K562 (cell line): ENCODE measurements at regions not wholly inside any gene's neighbourhood (a gene's known extent, or its start where the extent isn't known, plus 50 kb on each side); places are given as distances from the start of the nearest gene placed in this dataset.
"Not testable (repeated sequence)": the region's sequence is repeated elsewhere in the genome, so short reads cannot be mapped to it uniquely, and the experiment has no call there.

Experiments
- ATAC-seq: fragments of 200-7000 bp; cut with Tn5 transposase; 3 replicates; pipeline ENCODE4 v1.9.1; 2020; ENCODE audit warnings: moderate library complexity
- BruUV-seq: library from RNA; stranded (reverse); fragments of 400-500 nt; replicated peaks from 2 replicates; lab custom pipeline; 2021; lab: Mats Ljungman, UMichigan
- CTCF ChIA-PET: fragments of 300-600 bp; formaldehyde crosslinking; extraction: SDS; loops from one replicate; lab custom pipeline; 2021; ENCODE audit warnings: low intra/inter-chr PET ratio; lab: Yijun Ruan, JAX
- POLR2A ChIA-PET: fragments of 300-600, 350-650 bp; sonication (Branson Sonifier 250); formaldehyde crosslinking; extraction: SDS; loops from one replicate; lab custom pipeline; 2021; ENCODE audit warnings: antibody characterized with exemption, inconsistent platforms; lab: Yijun Ruan, JAX
- DNase-seq, 4 experiments: peaks; one replicate each; pipeline versions ENCODE4 v3.0.0 to v3.0.0-alpha.2; 2011 to 2018; ENCODE audit warnings: low spot score in 3 of 4, mixed read lengths in 3 of 4; ENCODE audit errors: extremely low read depth in 1 of 4
- FAIRE-seq: peaks from 2 replicates; lab custom pipeline; 2011; peaks lifted over from hg19 to GRCh38; lab: Jason Lieb, UNC
- H2AFZ ChIP-seq: 2 replicates; pipeline ENCODE4 v1.6.0; 2011; ENCODE audit warnings: low read depth, low read length, control low read depth, inconsistent platforms
- H3K27ac ChIP-seq: fragments of 200-600 bp; 3 replicates; pipeline ENCODE4 v1.8.0; 2011; ENCODE audit warnings: low read depth, mild to moderate bottlenecking, control low read depth, inconsistent platforms, low read length, moderate library complexity, mixed read lengths; ENCODE audit errors: extremely low read depth
- H3K27me3 ChIP-seq, 2 experiments: fragments of 300-600 bp in 1 of 2; 2 replicates in 1 of 2; 3 replicates in 1 of 2; pipeline versions ENCODE4 v1.6.0 to v1.8.0; 2011; ENCODE audit warnings: inconsistent platforms in 2 of 2, low read length in 2 of 2, mild to moderate bottlenecking in 1 of 2, mixed read lengths in 1 of 2, moderate library complexity in 1 of 2; ENCODE audit not compliant: control insufficient read depth in 2 of 2, insufficient read depth in 2 of 2
- H3K36me3 ChIP-seq: fragments of 300-600 bp; 3 replicates; pipeline ENCODE4 v1.8.0; 2011; ENCODE audit warnings: mild to moderate bottlenecking, low read length, inconsistent platforms; ENCODE audit not compliant: control insufficient read depth, insufficient read depth
- H3K4me1 ChIP-seq, 2 experiments: fragments of 200-600 bp in 1 of 2; replicated peaks in 1 of 2; 2 replicates in 1 of 2; 3 replicates in 1 of 2; pipeline versions ENCODE4 v1.5.1 to v1.8.0; 2011; ENCODE audit warnings: inconsistent platforms in 2 of 2, low read length in 2 of 2, mild to moderate bottlenecking in 1 of 2, mixed read lengths in 1 of 2, moderate library complexity in 1 of 2; ENCODE audit not compliant: control insufficient read depth in 2 of 2, insufficient read depth in 2 of 2
- H3K4me2 ChIP-seq: 2 replicates; pipeline ENCODE4 v1.6.1; 2011; ENCODE audit warnings: low read length, control low read depth, inconsistent platforms, mixed read lengths; ENCODE audit not compliant: insufficient read depth
- H3K4me3 ChIP-seq: fragments of 200-600 bp; sonication (generic), shearing (Covaris generic); 2 replicates; pipeline ENCODE4 v1.5.1; 2016; ENCODE audit warnings: control low read depth, inconsistent platforms
- H3K79me2 ChIP-seq: fragments of 200-600 bp; 3 replicates; pipeline ENCODE4 v1.8.0; 2011; ENCODE audit warnings: low read length, inconsistent platforms; ENCODE audit not compliant: control insufficient read depth, insufficient read depth
- H3K9ac ChIP-seq, 2 experiments: 2 replicates each; pipeline versions ENCODE4 v1.6.0 to v1.6.1; 2011; ENCODE audit warnings: low read depth in 2 of 2, low read length in 2 of 2, control low read depth in 1 of 2, inconsistent platforms in 1 of 2, mild to moderate bottlenecking in 1 of 2, mixed read lengths in 1 of 2; ENCODE audit not compliant: insufficient read depth in 1 of 2
- H3K9me1 ChIP-seq: one replicate; pipeline ENCODE4 v1.6.0; 2011; ENCODE audit warnings: inconsistent platforms, mild to moderate bottlenecking, low read length, moderate library complexity; ENCODE audit not compliant: control insufficient read depth, insufficient read depth
- H3K9me3 ChIP-seq: replicated peaks from 2 replicates; pipeline ENCODE4 v1.5.1; 2011; ENCODE audit warnings: low read depth, low read length, inconsistent platforms; ENCODE audit not compliant: control insufficient read depth, insufficient read depth
- H4K20me1 ChIP-seq: replicated peaks from 2 replicates; pipeline ENCODE4 v1.6.1; 2011; ENCODE audit warnings: low read length, inconsistent platforms, mixed read lengths; ENCODE audit not compliant: control insufficient read depth, insufficient read depth
- CREM ChIP-seq: IDR thresholded peaks from 2 replicates; pipeline ENCODE4 v1.6.1; 2014; ENCODE audit warnings: antibody characterized with exemption, low read depth
- ILK ChIP-seq: fragments of 450-650 bp; IDR thresholded peaks from 2 replicates; pipeline ENCODE4 v1.6.1; 2016; ENCODE audit warnings: missing genetic modification characterization, low read depth, mild to moderate bottlenecking, missing compliant biosample characterization, moderate library complexity, borderline replicate concordance
- MEF2A ChIP-seq: IDR thresholded peaks from 2 replicates; pipeline ENCODE4 v1.6.1; 2011; ENCODE audit warnings: low read depth, mild to moderate bottlenecking, low read length, moderate library complexity; ENCODE audit not compliant: control insufficient read depth
- NEUROD1 ChIP-seq: fragments of 150-350 bp; IDR thresholded peaks from 2 replicates; pipeline ENCODE4 v1.6.1; 2014; ENCODE audit warnings: borderline replicate concordance, low read length, low read depth; ENCODE audit not compliant: partially characterized antibody
- TARDBP ChIP-seq: fragments of 450-650 bp; IDR thresholded peaks from 2 replicates; pipeline ENCODE4 v1.6.1; 2016
- XRCC5 ChIP-seq: fragments of 200-400 bp; formaldehyde crosslinking; IDR thresholded peaks from 2 replicates; pipeline ENCODE4 v1.6.1; 2017; ENCODE audit warnings: low read depth, mild to moderate bottlenecking, low read length
- WGBS: fragments of 100-300 bp; shearing (Covaris generic); methylation state at CpG from one replicate; pipeline ENCODE4 v1.1.6; 2016; ENCODE audit warnings: low coverage, mixed read lengths; ENCODE audit not compliant: insufficient coverage; ENCODE audit errors: missing lambda C conversion rate; 5-methylcytosine and 5-hydroxymethylcytosine counted together
- in situ Hi-C: fragments of 300-500 bp; cut with MboI; formaldehyde crosslinking; loops from 4 replicates; pipeline ENCODE4 v1.15.0; 2018; ENCODE audit warnings: inconsistent platforms, mixed read lengths
- intact Hi-C: fragments of 100-400 bp; cut with micrococcal nuclease; formaldehyde crosslinking; loops from 2 replicates; pipeline ENCODE4 v1.14.2; 2022
- TF ChIP-seq, protein P1 (sequence below): sonication (generic); formaldehyde crosslinking; IDR thresholded peaks from 2 replicates; pipeline ENCODE4 v1.5.0; 2020; ENCODE audit warnings: missing genetic modification reagents
- TF ChIP-seq, protein P2 (sequence below): IDR thresholded peaks from 2 replicates; pipeline ENCODE4 v1.6.1; 2012; ENCODE audit warnings: low read depth, low read length, improper control_type of control experiment, borderline replicate concordance
- TF ChIP-seq, protein P3 (sequence below): fragments of 250-450 bp; sonication (Bioruptor Pico); IDR thresholded peaks from 2 replicates; pipeline ENCODE4 v1.9.0; 2021; ENCODE audit warnings: mild to moderate bottlenecking, inconsistent platforms

GRCh38 chr5:84870369-84870768 lies 485.7 kb upstream of the EDIL3 start (continued):
- TF ChIP-seq MEF2A (no peak), XRCC5 (no peak), CREM (no peak)
- TF ChIP-seq, protein P1, sequence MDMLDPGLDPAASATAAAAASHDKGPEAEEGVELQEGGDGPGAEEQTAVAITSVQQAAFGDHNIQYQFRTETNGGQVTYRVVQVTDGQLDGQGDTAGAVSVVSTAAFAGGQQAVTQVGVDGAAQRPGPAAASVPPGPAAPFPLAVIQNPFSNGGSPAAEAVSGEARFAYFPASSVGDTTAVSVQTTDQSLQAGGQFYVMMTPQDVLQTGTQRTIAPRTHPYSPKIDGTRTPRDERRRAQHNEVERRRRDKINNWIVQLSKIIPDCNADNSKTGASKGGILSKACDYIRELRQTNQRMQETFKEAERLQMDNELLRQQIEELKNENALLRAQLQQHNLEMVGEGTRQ (CRISPR knock-in tag): no peak
- TF ChIP-seq, protein P2, sequence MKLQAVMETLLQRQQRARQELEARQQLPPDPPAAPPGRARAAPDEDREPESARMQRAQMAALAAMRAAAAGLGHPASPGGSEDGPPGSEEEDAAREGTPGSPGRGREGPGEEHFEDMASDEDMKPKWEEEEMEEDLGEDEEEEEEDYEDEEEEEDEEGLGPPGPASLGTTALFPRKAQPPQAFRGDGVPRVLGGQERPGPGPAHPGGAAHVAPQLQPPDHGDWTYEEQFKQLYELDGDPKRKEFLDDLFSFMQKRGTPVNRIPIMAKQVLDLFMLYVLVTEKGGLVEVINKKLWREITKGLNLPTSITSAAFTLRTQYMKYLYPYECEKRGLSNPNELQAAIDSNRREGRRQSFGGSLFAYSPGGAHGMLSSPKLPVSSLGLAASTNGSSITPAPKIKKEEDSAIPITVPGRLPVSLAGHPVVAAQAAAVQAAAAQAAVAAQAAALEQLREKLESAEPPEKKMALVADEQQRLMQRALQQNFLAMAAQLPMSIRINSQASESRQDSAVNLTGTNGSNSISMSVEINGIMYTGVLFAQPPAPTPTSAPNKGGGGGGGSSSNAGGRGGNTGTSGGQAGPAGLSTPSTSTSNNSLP: no peak

DNA sequence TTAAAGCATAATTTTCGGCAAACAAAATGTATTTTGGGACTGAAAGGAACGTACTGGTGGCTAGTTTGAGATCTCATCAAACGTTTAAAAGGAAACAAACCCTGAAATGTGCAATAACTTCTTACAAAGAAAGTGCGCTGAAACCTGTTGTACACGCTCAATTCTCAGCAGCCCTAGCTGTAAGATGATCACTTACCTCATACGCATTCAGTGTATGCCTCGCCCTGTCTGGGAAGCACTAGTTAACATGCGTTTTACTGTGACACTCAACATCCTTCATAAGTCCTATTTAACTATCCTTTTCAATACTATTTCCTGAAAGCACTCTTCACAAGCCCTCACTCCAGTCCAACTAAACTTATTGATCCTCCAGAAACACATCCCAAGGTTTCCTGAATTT lies 485.0 kb upstream of the EDIL3 start:
- H3K9me3 ChIP-seq: no peaks in the 10 kb centered on the region
- no peaks in the 10 kb centered on the region for H3K79me2 ChIP-seq
- intact Hi-C loops: no loop called here
- FAIRE-seq (no peak), ATAC-seq (no peak), DNase-seq (no peak)
- H4K20me1 ChIP-seq: no peaks in the 10 kb centered on the region
- WGBS: 4% methylated on average over 8 of the region's 8 CpGs
- H3K27me3 ChIP-seq: no peaks in the 10 kb centered on the region
- no peak overlapping the region for H2AFZ ChIP-seq
- no peaks in the 10 kb centered on the region for H3K36me3 ChIP-seq
- CTCF ChIA-PET: no interaction called here
- no peak for TF ChIP-seq TARDBP
- TF ChIP-seq, protein P3, sequence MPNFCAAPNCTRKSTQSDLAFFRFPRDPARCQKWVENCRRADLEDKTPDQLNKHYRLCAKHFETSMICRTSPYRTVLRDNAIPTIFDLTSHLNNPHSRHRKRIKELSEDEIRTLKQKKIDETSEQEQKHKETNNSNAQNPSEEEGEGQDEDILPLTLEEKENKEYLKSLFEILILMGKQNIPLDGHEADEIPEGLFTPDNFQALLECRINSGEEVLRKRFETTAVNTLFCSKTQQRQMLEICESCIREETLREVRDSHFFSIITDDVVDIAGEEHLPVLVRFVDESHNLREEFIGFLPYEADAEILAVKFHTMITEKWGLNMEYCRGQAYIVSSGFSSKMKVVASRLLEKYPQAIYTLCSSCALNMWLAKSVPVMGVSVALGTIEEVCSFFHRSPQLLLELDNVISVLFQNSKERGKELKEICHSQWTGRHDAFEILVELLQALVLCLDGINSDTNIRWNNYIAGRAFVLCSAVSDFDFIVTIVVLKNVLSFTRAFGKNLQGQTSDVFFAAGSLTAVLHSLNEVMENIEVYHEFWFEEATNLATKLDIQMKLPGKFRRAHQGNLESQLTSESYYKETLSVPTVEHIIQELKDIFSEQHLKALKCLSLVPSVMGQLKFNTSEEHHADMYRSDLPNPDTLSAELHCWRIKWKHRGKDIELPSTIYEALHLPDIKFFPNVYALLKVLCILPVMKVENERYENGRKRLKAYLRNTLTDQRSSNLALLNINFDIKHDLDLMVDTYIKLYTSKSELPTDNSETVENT (CRISPR knock-in tag): no peak
- TF ChIP-seq ILK (tag): no peak
- no peak for TF ChIP-seq NEUROD1
- in situ Hi-C loops: no loop called here
- H3K9me1 ChIP-seq: no peaks in the 10 kb centered on the region
- BruUV-seq: no TSS peak
- no peaks in the 10 kb centered on the region for H3K4me1 ChIP-seq
- POLR2A ChIA-PET: no interaction called here
- H3K4me2 ChIP-seq: no peak overlapping the region
- no peak overlapping the region for H3K27ac ChIP-seq
- no peak overlapping the region for H3K4me3 ChIP-seq
- no peak overlapping the region for H3K9ac ChIP-seq

- POLR2A ChIA-PET: not testable (repeated sequence)
These were observed 479.3 kb upstream of the EDIL3 start for GRCh38 chr5:84863936-84864335.

More at GRCh38 chr5:84863936-84864335, 479.3 kb upstream of the EDIL3 start:
- 2% methylated on average over 14 of the region's 19 CpGs for WGBS
- H3K9ac ChIP-seq, in situ Hi-C loops, H3K27me3 ChIP-seq, H3K9me3 ChIP-seq, FAIRE-seq, ATAC-seq, intact Hi-C loops, H3K4me2 ChIP-seq, DNase-seq, H4K20me1 ChIP-seq, H3K9me1 ChIP-seq, H3K79me2 ChIP-seq, H3K27ac ChIP-seq, H3K4me3 ChIP-seq, H2AFZ ChIP-seq, CTCF ChIA-PET, BruUV-seq, H3K4me1 ChIP-seq, H3K36me3 ChIP-seq: not testable (repeated sequence)
